CD4-positive, alpha-beta T cell (primary cell): ENCODE measurements at regions not wholly inside any gene's neighbourhood (a gene's known extent, or its start where the extent isn't known, plus 50 kb on each side); places are given as distances from the start of the nearest gene placed in this dataset.

Experiments
- ATAC-seq: fragments of 200-7000 bp; cut with Tn5 transposase; one replicate; pipeline ENCODE4 v1.10.0; 2022; ENCODE audit warnings: mild to moderate bottlenecking; ENCODE audit not compliant: poor library complexity
- CTCF ChIA-PET: fragments of 350-600 bp; sonication (Branson Sonifier 250); formaldehyde crosslinking; loops from one replicate; lab custom pipeline; 2021; ENCODE audit warnings: antibody characterized with exemption, inconsistent platforms; lab: Charles Lee
- POLR2A ChIA-PET: fragments of 350-600 bp; sonication (Branson Sonifier 250); formaldehyde crosslinking; loops from one replicate; lab custom pipeline; 2021; ENCODE audit warnings: antibody characterized with exemption, inconsistent platforms; lab: Charles Lee
- DNase-seq, 14 experiments: peaks; one replicate each; pipeline ENCODE4 v3.0.0-alpha.2; 2013 to 2020; ENCODE audit warnings: mixed read lengths in 2 of 14
- H3K27ac ChIP-seq, 2 donors: one replicate each; pipeline versions ENCODE4 v1.5.1 to v1.7.0; 2013; ENCODE audit warnings: low read length in 2 of 2, low read depth in 1 of 2, mild to moderate bottlenecking in 1 of 2
- H3K27me3 ChIP-seq, 2 experiments: 1 replicate in 1 of 2; 2 replicates in 1 of 2; pipeline versions ENCODE4 v1.6.1 to v1.7.0; 2013; ENCODE audit warnings: low read length in 2 of 2, control low read depth in 1 of 2, mild to moderate bottlenecking in 1 of 2, moderate library complexity in 1 of 2; ENCODE audit not compliant: insufficient read depth in 2 of 2, control insufficient read depth in 1 of 2
- H3K36me3 ChIP-seq: one replicate; pipeline ENCODE4 v1.6.1; 2013; ENCODE audit warnings: low read length, control low read depth; ENCODE audit not compliant: insufficient read depth
- H3K4me1 ChIP-seq: one replicate; pipeline ENCODE4 v1.6.1; 2013; ENCODE audit warnings: low read length, control low read depth; ENCODE audit not compliant: insufficient read depth
- H3K4me3 ChIP-seq: one replicate; pipeline ENCODE4 v1.5.1; 2013; ENCODE audit warnings: mild to moderate bottlenecking, low read length, moderate library complexity
- H3K9me3 ChIP-seq, 2 experiments: 1 replicate in 1 of 2; 2 replicates in 1 of 2; pipeline versions ENCODE4 v1.6.1 to v1.7.0; 2013; ENCODE audit warnings: low read length in 2 of 2, mild to moderate bottlenecking in 2 of 2, control low read depth in 1 of 2, moderate library complexity in 1 of 2; ENCODE audit not compliant: control insufficient read depth in 1 of 2, insufficient read depth in 1 of 2
- H3K27ac Mint-ChIP-seq: one replicate; pipeline ENCODE4 v1.8.0; 2020; ENCODE audit warnings: mixed read lengths
- H3K27me3 Mint-ChIP-seq: one replicate; pipeline ENCODE4 v1.8.0; 2021; ENCODE audit warnings: mixed read lengths
- H3K36me3 Mint-ChIP-seq: one replicate; pipeline ENCODE4 v1.8.0; 2021; ENCODE audit warnings: low read depth, mixed read lengths
- H3K4me1 Mint-ChIP-seq: one replicate; pipeline ENCODE4 v1.8.0; 2021; ENCODE audit warnings: low read depth, mixed read lengths
- H3K4me3 Mint-ChIP-seq: one replicate; pipeline ENCODE4 v1.8.0; 2020; ENCODE audit warnings: mild to moderate bottlenecking, mixed read lengths
- H3K9me3 Mint-ChIP-seq: one replicate; pipeline ENCODE4 v1.8.0; 2020; ENCODE audit warnings: mixed read lengths
- intact Hi-C, 2 experiments: fragments of 100-400 bp; cut with DNase I in 1 of 2; cut with micrococcal nuclease in 1 of 2; formaldehyde crosslinking; loops; one replicate each; pipeline versions ENCODE4 v1.15.1 to v1.9.0; 2023 to 2025; cut with DNase I, micrococcal nuclease
- TF ChIP-seq, protein P1 (sequence below): fragments of 200-600 bp; IDR thresholded peaks from one replicate; pipeline ENCODE4 v1.8.0; 2022; ENCODE audit warnings: antibody characterized with exemption, mild to moderate bottlenecking

DNA sequence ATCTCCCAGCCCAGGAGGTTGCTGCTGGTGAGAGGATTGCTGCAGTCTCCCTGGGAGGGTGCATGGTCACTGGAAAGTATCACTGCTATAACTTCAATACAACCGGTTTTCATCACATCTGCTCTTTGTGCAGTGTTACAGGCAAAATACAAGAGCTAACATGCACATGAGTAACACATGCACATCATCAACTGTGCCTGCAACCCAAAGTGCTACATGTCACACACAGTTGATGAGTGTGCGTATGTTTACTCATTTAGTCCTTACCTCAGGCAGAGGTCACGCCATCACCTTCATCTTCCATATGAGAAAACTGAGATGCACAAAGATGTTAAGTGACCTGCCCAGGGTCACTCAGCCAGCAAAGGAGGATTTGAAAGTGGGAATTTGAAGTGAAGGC, 277.7 kb downstream of the FAM72C start:
- intact Hi-C loops, result no loop called here
- CTCF ChIA-PET, result no interaction called here
- H3K27me3 Mint-ChIP-seq, result peaks cover 88% of the 10 kb centered on the region

GRCh38 chr1:143691971-143692529, 279.7 kb downstream of the FAM72C start:
- Mint-ChIP-seq H3K27me3 (peaks cover 74% of the 10 kb centered on the region), H3K27ac (no peak overlapping the region), H3K4me1 (no peaks in the 10 kb centered on the region), H3K36me3 (no peaks in the 10 kb centered on the region), H3K9me3 (no peaks in the 10 kb centered on the region), H3K4me3 (no peak overlapping the region)
- TF ChIP-seq, protein P1, sequence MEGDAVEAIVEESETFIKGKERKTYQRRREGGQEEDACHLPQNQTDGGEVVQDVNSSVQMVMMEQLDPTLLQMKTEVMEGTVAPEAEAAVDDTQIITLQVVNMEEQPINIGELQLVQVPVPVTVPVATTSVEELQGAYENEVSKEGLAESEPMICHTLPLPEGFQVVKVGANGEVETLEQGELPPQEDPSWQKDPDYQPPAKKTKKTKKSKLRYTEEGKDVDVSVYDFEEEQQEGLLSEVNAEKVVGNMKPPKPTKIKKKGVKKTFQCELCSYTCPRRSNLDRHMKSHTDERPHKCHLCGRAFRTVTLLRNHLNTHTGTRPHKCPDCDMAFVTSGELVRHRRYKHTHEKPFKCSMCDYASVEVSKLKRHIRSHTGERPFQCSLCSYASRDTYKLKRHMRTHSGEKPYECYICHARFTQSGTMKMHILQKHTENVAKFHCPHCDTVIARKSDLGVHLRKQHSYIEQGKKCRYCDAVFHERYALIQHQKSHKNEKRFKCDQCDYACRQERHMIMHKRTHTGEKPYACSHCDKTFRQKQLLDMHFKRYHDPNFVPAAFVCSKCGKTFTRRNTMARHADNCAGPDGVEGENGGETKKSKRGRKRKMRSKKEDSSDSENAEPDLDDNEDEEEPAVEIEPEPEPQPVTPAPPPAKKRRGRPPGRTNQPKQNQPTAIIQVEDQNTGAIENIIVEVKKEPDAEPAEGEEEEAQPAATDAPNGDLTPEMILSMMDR, result no peak
- H3K27me3 ChIP-seq, result peaks cover 35 to 53% of the 10 kb centered on the region in 2 experiments
- ChIA-PET CTCF (no interaction called here), POLR2A (no interaction called here)
- H3K27ac ChIP-seq, result no peak overlapping the region
- ATAC-seq (no peak), DNase-seq (no peak)
- H3K36me3 ChIP-seq, result no peaks in the 10 kb centered on the region
- peaks cover 0 to 12% of the 10 kb centered on the region in 2 experiments for H3K9me3 ChIP-seq
- no peaks in the 10 kb centered on the region for H3K4me1 ChIP-seq
- intact Hi-C loops, result no loop called here
- no peak overlapping the region for H3K4me3 ChIP-seq

More for the DNA sequence above, 277.7 kb downstream of the FAM72C start:
- Mint-ChIP-seq H3K4me3 (no peak overlapping the region), H3K27ac (no peak overlapping the region), H3K4me1 (peaks cover 11% of the 10 kb centered on the region), H3K36me3 (no peaks in the 10 kb centered on the region), H3K9me3 (no peaks in the 10 kb centered on the region)
- ATAC-seq, result no peak
- Histone ChIP-seq H3K36me3 (no peaks in the 10 kb centered on the region), H3K9me3 (peaks cover 0 to 23% of the 10 kb centered on the region in 2 experiments), H3K4me1 (peaks cover 2% of the 10 kb centered on the region), H3K4me3 (no peak overlapping the region), H3K27ac (no peak overlapping the region), H3K27me3 (peaks cover 52 to 69% of the 10 kb centered on the region in 2 experiments)
- no peak for DNase-seq
- TF ChIP-seq, protein P1, result no peak
- POLR2A ChIA-PET, result no interaction called here

GRCh38 chr1:143691400-143691891, 280.3 kb downstream of the FAM72C start:
- intact Hi-C loops, result no loop called here
- no peak overlapping the region for H3K4me3 Mint-ChIP-seq
- H3K4me1 ChIP-seq, result no peaks in the 10 kb centered on the region
- H3K36me3 Mint-ChIP-seq, result no peaks in the 10 kb centered on the region
- peaks cover 34 to 50% of the 10 kb centered on the region in 2 experiments for H3K27me3 ChIP-seq
- no peaks in the 10 kb centered on the region for H3K4me1 Mint-ChIP-seq
- H3K27me3 Mint-ChIP-seq, result peaks cover 69% of the 10 kb centered on the region
- peaks cover 0 to 12% of the 10 kb centered on the region in 2 experiments for H3K9me3 ChIP-seq
- no peak overlapping the region for H3K27ac ChIP-seq
- ChIA-PET POLR2A (no interaction called here), CTCF (no interaction called here)
- H3K36me3 ChIP-seq, result no peaks in the 10 kb centered on the region
- H3K4me3 ChIP-seq, result no peak overlapping the region
- TF ChIP-seq, protein P1, result no peak
- no peak for DNase-seq
- H3K27ac Mint-ChIP-seq, result no peak overlapping the region
- ATAC-seq, result no peak
- H3K9me3 Mint-ChIP-seq, result no peaks in the 10 kb centered on the region
